ENCODE measurements at regions not wholly inside any gene's neighbourhood (a gene's known extent, or its start where the extent isn't known, plus 50 kb on each side); places are given as distances from the start of the nearest gene placed in this dataset.

GRCh38 chr6:126608681-126609080, 268.8 kb downstream of the CENPW start:
- no peak for DNase-seq

- DNase-seq: peak; percentile 49
Observed at GRCh38 chr6:126614642-126615504, 275.0 kb downstream of the CENPW start.

- DNase-seq: no peak
Observed at GRCh38 chr6:126616866-126617265, 277.0 kb downstream of the CENPW start.

GRCh38 chr6:126618639-126619343, 278.9 kb downstream of the CENPW start:
- DNase-seq: no peak

GRCh38 chr6:126620719-126621118, 280.8 kb downstream of the CENPW start:
- no peak for DNase-seq

GRCh38 chr6:126625019-126625418, 285.1 kb downstream of the CENPW start:
- DNase-seq: no peak

GRCh38 chr6:126628125-126628524, 288.2 kb downstream of the CENPW start:
- DNase-seq: no peak

GRCh38 chr6:126631363-126631762, 291.4 kb downstream of the CENPW start:
- DNase-seq: no peak

GRCh38 chr6:126632271-126632670, 292.4 kb downstream of the CENPW start:
- DNase-seq: no peak

GRCh38 chr6:126633373-126633772, 293.5 kb downstream of the CENPW start:
- DNase-seq: no peak

GRCh38 chr6:126640356-126640755, 300.4 kb downstream of the CENPW start:
- DNase-seq: no peak

- DNase-seq: no peak
Observed at GRCh38 chr6:126640921-126641320, 301.0 kb downstream of the CENPW start.

GRCh38 chr6:126641641-126642040, 301.7 kb downstream of the CENPW start:
- no peak for DNase-seq

- no peak for DNase-seq
Observed at GRCh38 chr6:126643352-126643751, 303.4 kb downstream of the CENPW start.

- no peak for DNase-seq
Observed at GRCh38 chr6:126650931-126651330, 311.0 kb downstream of the CENPW start.

- DNase-seq: no peak
Observed at GRCh38 chr6:126657561-126658175, 317.8 kb downstream of the CENPW start.

GRCh38 chr6:126660376-126660775, 320.5 kb downstream of the CENPW start:
- no peak for DNase-seq

- DNase-seq: no peak
Observed at GRCh38 chr6:126661646-126662045, 321.7 kb downstream of the CENPW start.

- DNase-seq: no peak
Observed at GRCh38 chr6:126662966-126663365, 323.1 kb downstream of the CENPW start.

- no peak for DNase-seq
Observed at GRCh38 chr6:126664271-126664670, 324.4 kb downstream of the CENPW start.

GRCh38 chr6:126665551-126665950, 325.6 kb downstream of the CENPW start:
- DNase-seq: no peak

- no peak for DNase-seq
Observed at GRCh38 chr6:126667071-126667470, 327.2 kb downstream of the CENPW start.

- DNase-seq: no peak
Observed at GRCh38 chr6:126667728-126668127, 327.8 kb downstream of the CENPW start.

- no peak for DNase-seq
Observed at GRCh38 chr6:126672649-126673048, 332.7 kb downstream of the CENPW start.

Measured in DMS153 (cell line).